Prostate gland (tissue), 2 donors: ENCODE measurements at regions not wholly inside any gene's neighbourhood (a gene's known extent, or its start where the extent isn't known, plus 50 kb on each side); places are given as distances from the start of the nearest gene placed in this dataset.

Source experiments
- DNase-seq: peaks from one replicate; pipeline ENCODE4 v3.0.0-alpha.2; 2019; ENCODE audit warnings: low spot score
- H3K27ac ChIP-seq, 2 donors: fragments of 200-600 bp; sonication (generic); 2 replicates each; pipeline ENCODE4 v1.5.1; 2017 to 2019
- H3K27me3 ChIP-seq: fragments of 200-600 bp; sonication (generic); replicated peaks from 2 replicates; pipeline ENCODE4 v1.5.1; 2019; ENCODE audit not compliant: insufficient read depth
- H3K36me3 ChIP-seq, 2 donors: fragments of 200-600 bp; sonication (generic); 1 replicate in 1 of 2; 2 replicates in 1 of 2; pipeline versions ENCODE4 v1.5.1 to v1.8.1; 2017 to 2019
- H3K4me1 ChIP-seq: fragments of 200-600 bp; sonication (generic); replicated peaks from 2 replicates; pipeline ENCODE4 v1.5.1; 2019
- H3K4me3 ChIP-seq, 2 donors: fragments of 200-600 bp; sonication (generic); 2 replicates each; pipeline ENCODE4 v1.5.1; 2017 to 2019
- H3K9me3 ChIP-seq: fragments of 200-600 bp; sonication (generic); 2 replicates; pipeline ENCODE4 v1.5.1; 2017
- CTCF ChIP-seq, 4 experiments: fragments of 200-600 bp in 2 of 4; fragments of 450-650 bp in 2 of 4; sonication (generic) in 2 of 4; IDR thresholded peaks; 1 replicate in 3 of 4; 2 replicates in 1 of 4; pipeline ENCODE4 v1.5.1; 2016 to 2019; ENCODE audit warnings: antibody characterized with exemption in 4 of 4, mild to moderate bottlenecking in 2 of 4, moderate library complexity in 2 of 4
- POLR2A ChIP-seq: fragments of 450-650 bp; IDR thresholded peaks from one replicate; pipeline ENCODE4 v1.6.1; 2016; ENCODE audit warnings: antibody characterized with exemption, mild to moderate bottlenecking
- POLR2AphosphoS5 ChIP-seq: sonication (generic); formaldehyde crosslinking; IDR thresholded peaks from one replicate; pipeline ENCODE4 v1.6.1; 2017; ENCODE audit warnings: antibody characterized with exemption
- WGBS: methylation state at CpG from one replicate; pipeline ENCODE4 v1.1.5; 2018; 5-methylcytosine and 5-hydroxymethylcytosine counted together
- intact Hi-C: fragments of 100-400 bp; cut with DNase I; formaldehyde crosslinking; loops from one replicate; pipeline ENCODE4 v1.14.2; 2022

GRCh38 chr1:191457889-191458288 lies 700.4 kb upstream of the RGS18 start:
- Histone ChIP-seq H3K36me3 (no peaks in the 10 kb centered on the region), H3K9me3 (no peaks in the 10 kb centered on the region), H3K27me3 (no peaks in the 10 kb centered on the region), H3K4me1 (no peaks in the 10 kb centered on the region), H3K4me3 (no peak overlapping the region), H3K27ac (no peak overlapping the region)
- intact Hi-C loops, result no loop called here
- 69% methylated on average over 3 of the region's 3 CpGs for WGBS
- no peak for TF ChIP-seq POLR2A
- no peak for TF ChIP-seq CTCF (IDR thresholded peaks at IDR 0.05)
- no peak for TF ChIP-seq POLR2AphosphoS5
- no peak for DNase-seq

- Histone ChIP-seq H3K36me3 (no peaks in the 10 kb centered on the region), H3K27ac (no peak overlapping the region), H3K9me3 (no peaks in the 10 kb centered on the region), H3K4me1 (no peaks in the 10 kb centered on the region), H3K4me3 (no peak overlapping the region), H3K27me3 (no peaks in the 10 kb centered on the region)
- intact Hi-C loops, result no loop called here
- TF ChIP-seq POLR2A, result no peak
- no peak for TF ChIP-seq CTCF (IDR thresholded peaks at IDR 0.05)
- TF ChIP-seq POLR2AphosphoS5, result no peak
- DNase-seq, result no peak
These were observed 698.0 kb upstream of the RGS18 start for GRCh38 chr1:191460234-191460633.

GRCh38 chr1:191483988-191484387 lies 674.3 kb upstream of the RGS18 start:
- Histone ChIP-seq H3K27ac (no peak overlapping the region), H3K27me3 (no peaks in the 10 kb centered on the region), H3K36me3 (no peaks in the 10 kb centered on the region), H3K4me1 (no peaks in the 10 kb centered on the region), H3K9me3 (no peaks in the 10 kb centered on the region), H3K4me3 (no peak overlapping the region)
- TF ChIP-seq POLR2A, result no peak
- no peak for TF ChIP-seq CTCF (IDR thresholded peaks at IDR 0.05)
- TF ChIP-seq POLR2AphosphoS5, result no peak
- DNase-seq, result no peak
- WGBS, result 83% methylated on average over 3 of the region's 3 CpGs
- intact Hi-C loops, result no loop called here

GRCh38 chr1:191490303-191490702 lies 668.0 kb upstream of the RGS18 start:
- no peak for TF ChIP-seq POLR2AphosphoS5
- no peak for TF ChIP-seq POLR2A
- no peak for TF ChIP-seq CTCF (IDR thresholded peaks at IDR 0.05)
- DNase-seq, result no peak
- Histone ChIP-seq H3K27ac (no peak overlapping the region), H3K4me3 (no peak overlapping the region), H3K27me3 (no peaks in the 10 kb centered on the region), H3K4me1 (no peaks in the 10 kb centered on the region), H3K9me3 (no peaks in the 10 kb centered on the region), H3K36me3 (no peaks in the 10 kb centered on the region)
- 73% methylated on average over 2 of the region's 2 CpGs for WGBS
- intact Hi-C loops, result no loop called here

- Histone ChIP-seq H3K27ac (no peak overlapping the region), H3K4me1 (no peaks in the 10 kb centered on the region), H3K4me3 (no peak overlapping the region), H3K27me3 (no peaks in the 10 kb centered on the region), H3K36me3 (no peaks in the 10 kb centered on the region), H3K9me3 (no peaks in the 10 kb centered on the region)
- WGBS, result 29% methylated on average over 2 of the region's 2 CpGs
- TF ChIP-seq CTCF (IDR thresholded peaks at IDR 0.05) (no peak), POLR2AphosphoS5 (no peak), POLR2A (no peak)
- intact Hi-C loops, result no loop called here
- DNase-seq, result no peak
These were observed 663.2 kb upstream of the RGS18 start for GRCh38 chr1:191495040-191495439.
